Activated CD8-positive, alpha-beta T cell treated with anti-CD3 and anti-CD28 coated beads, Interleukin-2, amount 10 ng/mL, durations not matched to agents 7 days and 5 days (primary cell): ENCODE measurements at regions not wholly inside any gene's neighbourhood (a gene's known extent, or its start where the extent isn't known, plus 50 kb on each side); places are given as distances from the start of the nearest gene placed in this dataset.
"Not testable (repeated sequence)": the region's sequence is repeated elsewhere in the genome, so short reads cannot be mapped to it uniquely, and the experiment has no call there.

Experiments used
- ATAC-seq: fragments of 150-1000 bp; cut with Tn5 transposase; one replicate; pipeline ENCODE4 v1.10.0; 2021; ENCODE audit warnings: moderate library complexity
- CTCF ChIA-PET: fragments of 350-600 bp; sonication (Branson Sonifier 250); formaldehyde crosslinking; loops from one replicate; lab custom pipeline; 2021; ENCODE audit warnings: antibody characterized with exemption; lab: Charles Lee
- POLR2A ChIA-PET: fragments of 350-600 bp; sonication (Branson Sonifier 250); formaldehyde crosslinking; loops from one replicate; lab custom pipeline; 2021; ENCODE audit warnings: antibody characterized with exemption; lab: Charles Lee
- DNase-seq: peaks from one replicate; pipeline ENCODE4 v3.0.0-alpha.2; 2020
- H3K27ac Mint-ChIP-seq: one replicate; pipeline ENCODE4 v1.8.0; 2021; ENCODE audit warnings: mild to moderate bottlenecking, mixed read lengths
- H3K27me3 Mint-ChIP-seq: one replicate; pipeline ENCODE4 v1.8.0; 2021; ENCODE audit warnings: low read depth, mixed read lengths
- H3K36me3 Mint-ChIP-seq: one replicate; pipeline ENCODE4 v1.8.0; 2021; ENCODE audit warnings: low read depth, mixed read lengths
- H3K4me1 Mint-ChIP-seq: one replicate; pipeline ENCODE4 v1.8.0; 2021; ENCODE audit warnings: low read depth, mixed read lengths
- H3K4me3 Mint-ChIP-seq: one replicate; pipeline ENCODE4 v1.8.0; 2021; ENCODE audit warnings: mild to moderate bottlenecking, mixed read lengths
- H3K9me3 Mint-ChIP-seq: one replicate; pipeline ENCODE4 v1.8.0; 2022; ENCODE audit warnings: mixed read lengths; ENCODE audit not compliant: insufficient read depth

- POLR2A ChIA-PET, H3K27ac Mint-ChIP-seq, H3K27me3 Mint-ChIP-seq, H3K4me3 Mint-ChIP-seq, CTCF ChIA-PET, H3K36me3 Mint-ChIP-seq, H3K9me3 Mint-ChIP-seq: not testable (repeated sequence)
- DNase-seq (peak; percentile 26), ATAC-seq (peak; percentile 70)
- H3K4me1 Mint-ChIP-seq, result peaks cover 28% of the 10 kb centered on the region
These were observed 216.2 kb downstream of the NPIPA7 start for GRCh38 chr16:16595029-16595718.

GRCh38 chr16:16601239-16601638 lies 222.3 kb downstream of the NPIPA7 start:
- H3K9me3 Mint-ChIP-seq, H3K36me3 Mint-ChIP-seq, H3K27ac Mint-ChIP-seq, H3K27me3 Mint-ChIP-seq, H3K4me3 Mint-ChIP-seq, POLR2A ChIA-PET, DNase-seq, CTCF ChIA-PET, ATAC-seq: not testable (repeated sequence)
- peaks cover 10% of the 10 kb centered on the region for H3K4me1 Mint-ChIP-seq

GRCh38 chr16:16607401-16608082 lies 228.6 kb downstream of the NPIPA7 start:
- DNase-seq, H3K36me3 Mint-ChIP-seq, CTCF ChIA-PET, ATAC-seq, H3K4me3 Mint-ChIP-seq, H3K9me3 Mint-ChIP-seq, H3K4me1 Mint-ChIP-seq, H3K27me3 Mint-ChIP-seq, POLR2A ChIA-PET, H3K27ac Mint-ChIP-seq: not testable (repeated sequence)

- H3K27ac Mint-ChIP-seq, H3K9me3 Mint-ChIP-seq, H3K4me3 Mint-ChIP-seq, DNase-seq, H3K27me3 Mint-ChIP-seq, ATAC-seq, H3K4me1 Mint-ChIP-seq, H3K36me3 Mint-ChIP-seq, POLR2A ChIA-PET, CTCF ChIA-PET: not testable (repeated sequence)
These were observed 230.7 kb downstream of the NPIPA7 start for GRCh38 chr16:16609627-16610026.

GRCh38 chr16:16610389-16610967 lies 231.5 kb downstream of the NPIPA7 start:
- CTCF ChIA-PET, H3K27me3 Mint-ChIP-seq, DNase-seq, H3K27ac Mint-ChIP-seq, H3K4me1 Mint-ChIP-seq, ATAC-seq, H3K36me3 Mint-ChIP-seq, POLR2A ChIA-PET, H3K9me3 Mint-ChIP-seq, H3K4me3 Mint-ChIP-seq: not testable (repeated sequence)

GRCh38 chr16:16613212-16613611 lies 234.3 kb downstream of the NPIPA7 start:
- ATAC-seq, H3K4me1 Mint-ChIP-seq, H3K36me3 Mint-ChIP-seq, CTCF ChIA-PET, H3K4me3 Mint-ChIP-seq, H3K27ac Mint-ChIP-seq, H3K27me3 Mint-ChIP-seq, DNase-seq, POLR2A ChIA-PET, H3K9me3 Mint-ChIP-seq: not testable (repeated sequence)

GRCh38 chr16:16614484-16614883 lies 235.5 kb downstream of the NPIPA7 start:
- H3K27ac Mint-ChIP-seq, DNase-seq, H3K27me3 Mint-ChIP-seq, ATAC-seq, H3K36me3 Mint-ChIP-seq, H3K4me1 Mint-ChIP-seq, POLR2A ChIA-PET, CTCF ChIA-PET, H3K9me3 Mint-ChIP-seq, H3K4me3 Mint-ChIP-seq: not testable (repeated sequence)

- H3K27ac Mint-ChIP-seq, H3K4me3 Mint-ChIP-seq, DNase-seq, H3K9me3 Mint-ChIP-seq, ATAC-seq, H3K36me3 Mint-ChIP-seq, CTCF ChIA-PET, POLR2A ChIA-PET, H3K4me1 Mint-ChIP-seq, H3K27me3 Mint-ChIP-seq: not testable (repeated sequence)
These were observed 240.1 kb downstream of the NPIPA7 start for GRCh38 chr16:16618963-16619465.

GRCh38 chr16:16624367-16624766 lies 245.4 kb downstream of the NPIPA7 start:
- H3K27ac Mint-ChIP-seq, H3K27me3 Mint-ChIP-seq, DNase-seq, CTCF ChIA-PET, H3K9me3 Mint-ChIP-seq, H3K4me1 Mint-ChIP-seq, H3K36me3 Mint-ChIP-seq, POLR2A ChIA-PET, H3K4me3 Mint-ChIP-seq, ATAC-seq: not testable (repeated sequence)

GRCh38 chr16:16625140-16625539 lies 246.2 kb downstream of the NPIPA7 start:
- H3K36me3 Mint-ChIP-seq, POLR2A ChIA-PET, H3K27me3 Mint-ChIP-seq, H3K4me3 Mint-ChIP-seq, H3K27ac Mint-ChIP-seq, H3K4me1 Mint-ChIP-seq, DNase-seq, CTCF ChIA-PET, ATAC-seq, H3K9me3 Mint-ChIP-seq: not testable (repeated sequence)

- ATAC-seq, H3K4me3 Mint-ChIP-seq, H3K36me3 Mint-ChIP-seq, CTCF ChIA-PET, H3K9me3 Mint-ChIP-seq, H3K4me1 Mint-ChIP-seq, H3K27me3 Mint-ChIP-seq, H3K27ac Mint-ChIP-seq, DNase-seq, POLR2A ChIA-PET: not testable (repeated sequence)
These were observed 248.9 kb downstream of the NPIPA7 start for GRCh38 chr16:16627865-16628264.

GRCh38 chr16:16638231-16638630 lies 259.3 kb downstream of the NPIPA7 start:
- ATAC-seq, DNase-seq, H3K36me3 Mint-ChIP-seq, H3K4me3 Mint-ChIP-seq, H3K4me1 Mint-ChIP-seq, CTCF ChIA-PET, H3K9me3 Mint-ChIP-seq, H3K27me3 Mint-ChIP-seq, POLR2A ChIA-PET, H3K27ac Mint-ChIP-seq: not testable (repeated sequence)
